GM21529 (cell line): ENCODE measurements at regions not wholly inside any gene's neighbourhood (a gene's known extent, or its start where the extent isn't known, plus 50 kb on each side); places are given as distances from the start of the nearest gene placed in this dataset.
"Not testable (repeated sequence)": the region's sequence is repeated elsewhere in the genome, so short reads cannot be mapped to it uniquely, and the experiment has no call there.

ENCODE experiments used
- ATAC-seq: cut with Tn5 transposase; IDR thresholded peaks from one replicate; pipeline ENCODE4 v1.9.1; 2021; ENCODE audit not compliant: unreplicated experiment

DNA sequence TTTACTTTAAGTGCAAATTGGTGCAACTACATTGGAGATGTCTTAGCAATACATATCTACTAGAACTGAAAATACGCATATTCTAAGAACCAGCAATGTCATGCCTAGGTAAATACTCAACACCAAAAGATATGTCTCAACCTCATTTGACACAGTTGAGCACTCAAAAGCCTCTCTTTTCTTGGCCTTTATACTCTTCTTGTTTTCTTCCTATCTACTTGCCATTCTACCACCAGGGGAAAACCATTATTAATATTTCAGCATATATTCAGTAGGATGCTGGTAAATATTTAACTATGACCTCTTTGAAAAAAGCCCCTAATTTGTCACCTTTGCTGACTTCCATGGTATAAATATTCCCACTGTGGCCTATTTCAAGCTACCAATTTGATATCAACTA is 443.8 kb downstream of the LRRC70 start:
- no peak for ATAC-seq

DNA sequence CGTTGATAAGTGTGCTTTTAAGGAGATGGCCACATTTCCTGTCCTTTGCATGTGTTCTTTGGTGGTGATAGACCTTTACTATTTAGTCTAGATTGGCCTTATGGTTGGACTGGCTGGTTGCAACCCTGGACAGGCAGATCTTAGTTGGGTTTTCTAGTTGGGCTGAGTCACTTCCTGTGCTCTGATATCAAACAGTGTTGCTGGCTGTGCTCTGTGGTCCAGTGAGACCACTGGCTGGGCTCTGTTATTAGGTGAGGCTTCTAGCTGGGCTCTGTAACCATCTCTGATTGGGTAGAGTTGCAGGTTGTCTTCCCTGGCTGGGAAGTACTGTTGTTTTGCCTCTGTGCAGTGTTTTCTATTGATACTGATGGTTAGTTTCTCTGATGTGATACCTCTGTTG is 432.5 kb downstream of the LRRC70 start:
- no peak for ATAC-seq

DNA sequence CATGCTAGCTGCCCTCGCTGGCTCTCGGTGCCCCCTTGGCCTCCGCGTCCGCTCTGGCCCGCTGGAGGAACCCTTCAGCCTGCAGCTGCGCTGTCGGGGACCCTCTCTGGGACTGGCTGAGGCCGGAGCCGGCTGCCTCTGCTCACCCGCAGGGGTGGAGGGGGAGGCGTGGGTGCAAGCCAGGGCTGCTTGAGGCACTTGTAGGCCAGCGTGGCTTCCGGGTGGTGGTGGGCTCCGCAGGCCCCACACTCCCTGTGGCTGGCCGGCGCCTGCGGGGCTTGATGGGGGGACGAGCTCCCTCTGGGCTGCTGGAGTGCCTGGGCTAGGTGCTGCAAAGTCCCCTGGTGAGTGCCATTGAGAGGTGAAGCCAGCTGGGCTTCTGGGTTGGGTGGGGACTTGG is 429.6 kb downstream of the LRRC70 start:
- ATAC-seq, result no peak

DNA sequence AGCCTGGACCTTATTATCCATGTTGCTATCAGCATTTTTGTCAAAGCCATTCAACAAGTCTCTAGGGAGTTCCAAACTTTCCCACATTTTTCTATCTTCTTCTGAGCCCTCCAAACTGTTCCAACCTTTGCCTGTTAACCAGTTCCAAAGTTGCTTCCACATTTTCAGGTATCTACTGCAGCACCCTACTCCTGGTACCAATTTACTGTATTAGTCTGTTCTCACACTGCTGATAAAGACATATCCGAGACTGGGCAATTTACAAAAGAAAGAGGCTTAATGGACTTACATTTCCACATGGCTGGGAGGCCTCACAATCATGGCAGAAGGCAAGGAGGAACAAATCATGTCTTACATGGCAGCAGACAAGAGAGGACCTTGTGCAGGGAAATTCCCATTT is 416.2 kb downstream of the LRRC70 start:
- not testable (repeated sequence) for ATAC-seq

GRCh38 chr5:62985749-62986148 is 407.1 kb downstream of the LRRC70 start:
- ATAC-seq, result no peak

GRCh38 chr5:62982348-62982747 is 403.7 kb downstream of the LRRC70 start:
- no peak for ATAC-seq

DNA sequence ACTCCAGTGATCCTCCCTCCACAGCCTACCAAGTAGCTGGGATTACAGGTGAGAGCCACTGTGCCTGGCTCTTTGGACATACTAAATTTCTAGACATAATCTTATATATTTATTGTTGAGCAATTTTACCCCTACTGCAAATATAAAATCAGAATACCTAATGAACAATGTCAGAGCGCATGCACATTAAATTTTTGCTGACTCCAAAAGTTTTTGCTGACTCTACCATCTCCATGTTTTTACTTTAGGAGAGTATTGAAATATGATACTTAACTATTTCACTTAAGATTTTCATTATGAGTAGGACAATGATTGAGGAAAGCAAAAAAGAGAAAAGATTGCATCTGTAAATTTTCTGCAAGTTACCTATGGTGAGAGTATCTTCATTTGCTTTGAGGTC is 402.3 kb downstream of the LRRC70 start:
- ATAC-seq, result no peak

GRCh38 chr5:62979472-62979871 is 400.9 kb downstream of the LRRC70 start:
- no peak for ATAC-seq

- no peak for ATAC-seq
Observed at GRCh38 chr5:62977661-62978060, 399.0 kb downstream of the LRRC70 start.

DNA sequence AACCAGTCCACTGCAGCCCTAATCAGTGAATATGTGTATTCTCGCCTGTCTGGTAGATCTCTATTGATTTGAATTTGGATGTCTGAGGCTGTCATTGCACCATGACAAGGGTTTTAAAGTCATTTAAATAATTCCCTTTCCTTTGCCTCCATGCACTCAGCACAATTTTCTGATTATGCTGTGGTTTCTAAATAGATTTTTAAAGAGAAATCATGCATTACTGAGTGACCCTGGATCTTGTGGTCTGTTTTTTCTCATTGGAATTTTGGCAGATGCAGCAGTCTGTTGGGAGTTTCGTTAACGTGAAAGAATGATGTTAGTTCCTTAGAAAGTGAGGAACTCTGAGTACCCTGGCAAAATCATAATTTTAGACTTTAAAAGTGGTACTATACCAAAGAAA is 396.0 kb downstream of the LRRC70 start:
- no peak for ATAC-seq

GRCh38 chr5:62969409-62970120 is 390.9 kb downstream of the LRRC70 start:
- no peak for ATAC-seq

DNA sequence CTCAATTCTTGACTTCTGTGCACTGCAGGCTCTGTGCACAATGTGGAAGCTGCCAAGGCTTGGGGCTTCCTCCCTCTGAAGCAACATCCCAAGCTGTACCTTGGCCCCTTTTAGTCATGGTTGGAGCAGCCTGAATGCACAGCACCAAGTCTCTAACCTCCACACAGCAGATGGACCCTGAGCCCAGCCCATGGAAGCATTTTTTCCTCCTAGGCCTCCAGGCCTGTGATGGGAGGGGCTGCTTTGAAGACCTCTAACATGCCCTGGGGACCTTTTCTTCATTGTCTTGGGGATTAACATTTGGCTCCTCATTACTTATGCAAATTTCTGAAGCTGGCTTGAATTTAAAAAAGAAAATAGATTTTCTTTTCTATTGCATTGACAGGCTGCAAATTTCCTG is 385.8 kb downstream of the LRRC70 start:
- no peak for ATAC-seq

- ATAC-seq, result no peak
Observed at GRCh38 chr5:62960781-62961180, 382.2 kb downstream of the LRRC70 start.

DNA sequence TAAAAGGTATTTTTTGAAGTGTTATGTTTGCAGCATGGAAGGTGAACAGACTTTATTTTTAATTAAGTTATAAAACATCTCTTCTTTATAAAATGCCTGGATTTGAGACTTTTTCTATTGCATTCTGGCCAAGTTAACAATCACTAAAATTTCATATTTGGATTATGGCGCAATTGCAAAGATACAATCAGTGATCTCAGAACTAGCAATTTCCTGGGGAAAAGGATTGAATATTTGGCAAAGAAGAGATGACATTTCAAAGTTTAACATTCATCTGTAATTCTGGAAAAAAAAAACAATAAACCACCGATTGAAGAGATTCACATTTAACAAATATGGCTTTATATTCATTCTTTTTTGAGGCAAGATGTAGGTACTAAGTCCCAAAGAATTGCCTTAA is 378.0 kb downstream of the LRRC70 start:
- ATAC-seq, result no peak

GRCh38 chr5:62954578-62954977 is 376.0 kb downstream of the LRRC70 start:
- ATAC-seq, result no peak

DNA sequence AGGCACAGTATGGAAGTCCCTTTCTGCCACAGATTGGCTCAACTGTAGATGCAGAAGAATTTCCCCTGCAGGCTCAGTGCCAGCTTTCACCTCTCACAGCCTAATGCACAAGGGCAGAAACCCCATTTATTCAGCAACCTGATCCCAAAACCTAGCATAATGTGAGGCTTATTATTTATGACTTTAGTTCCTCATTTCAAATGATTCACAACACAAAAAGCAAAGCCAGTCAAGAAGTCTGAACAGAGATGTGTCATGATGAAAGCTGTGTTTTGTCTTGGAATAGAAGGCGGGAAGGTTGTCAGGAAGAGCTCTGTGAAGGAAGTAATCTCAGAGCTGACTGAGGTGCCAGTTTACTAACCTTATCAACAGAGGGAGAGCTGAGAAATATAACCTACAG is 369.7 kb downstream of the LRRC70 start:
- no peak for ATAC-seq

- ATAC-seq, result no peak
Observed at GRCh38 chr5:62942384-62942783, 363.8 kb downstream of the LRRC70 start.

DNA sequence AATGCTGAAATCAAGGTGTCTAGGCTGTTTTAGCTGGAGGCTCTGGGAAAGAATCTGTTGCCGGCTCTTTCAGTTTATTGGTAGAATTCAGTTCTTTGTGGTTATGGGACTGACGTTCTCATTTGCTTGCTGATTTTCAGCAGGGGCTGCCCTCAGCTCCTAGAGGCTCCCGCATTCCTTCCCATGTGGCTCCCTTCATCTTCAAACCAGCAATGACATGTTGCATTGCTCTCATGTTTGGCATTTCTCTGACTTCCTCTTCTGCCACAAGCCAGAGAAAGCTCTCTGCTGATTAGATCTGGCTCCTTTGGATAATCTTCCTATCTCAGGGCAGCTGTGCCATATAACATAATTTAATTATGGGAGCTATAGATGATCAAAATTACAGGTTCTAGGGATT is 360.3 kb downstream of the LRRC70 start:
- no peak for ATAC-seq

GRCh38 chr5:62937661-62938558 is 359.3 kb downstream of the LRRC70 start:
- ATAC-seq, result no peak

- no peak for ATAC-seq
Observed at GRCh38 chr5:62935660-62936059, 357.0 kb downstream of the LRRC70 start.

DNA sequence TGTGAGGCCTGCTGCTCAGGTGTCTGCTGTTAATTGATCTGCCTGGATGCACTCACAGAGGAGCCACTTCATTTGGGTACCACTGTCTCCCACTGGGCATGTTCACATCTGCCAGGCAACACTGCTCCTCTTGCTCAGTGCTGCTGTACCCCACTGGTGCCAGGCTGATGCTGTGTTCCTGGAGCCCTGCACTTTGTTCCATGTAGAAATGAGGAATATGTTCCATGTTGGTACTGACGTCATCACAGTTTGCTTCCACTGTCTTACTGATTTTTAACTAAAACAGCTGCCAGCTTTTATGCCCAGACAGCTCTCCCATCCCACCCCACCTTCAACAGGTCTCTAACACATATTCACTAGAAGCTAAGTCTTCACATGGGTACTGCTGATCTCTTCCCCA is 355.7 kb downstream of the LRRC70 start:
- ATAC-seq, result no peak

GRCh38 chr5:62933261-62933660 is 354.6 kb downstream of the LRRC70 start:
- ATAC-seq, result no peak
